H4 (cell line): ENCODE measurements at regions not wholly inside any gene's neighbourhood (a gene's known extent, or its start where the extent isn't known, plus 50 kb on each side); places are given as distances from the start of the nearest gene placed in this dataset.

Experiments
- DNase-seq: peaks from one replicate; pipeline ENCODE4 v3.0.0-alpha.2; 2015; ENCODE audit warnings: low spot score

DNA sequence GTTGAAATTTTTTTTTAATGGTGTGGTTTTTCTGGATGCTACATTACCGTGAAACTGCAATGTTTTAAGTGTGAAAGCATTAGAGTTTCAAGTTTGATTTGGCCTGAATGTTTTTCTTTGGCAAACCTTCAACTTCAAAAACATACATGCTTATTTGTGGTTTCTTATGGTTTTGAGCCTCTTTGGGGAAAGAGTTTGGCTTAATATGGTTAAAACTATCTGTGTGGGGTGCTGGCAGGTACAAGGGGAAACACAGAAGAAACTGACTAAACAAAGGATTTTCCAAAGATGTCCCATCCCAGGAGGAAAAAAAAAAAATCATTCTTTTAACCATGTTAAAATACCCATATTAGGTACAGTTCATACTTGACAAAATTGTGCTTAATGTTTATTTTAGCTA is 121.1 kb downstream of the HGF start:
- no peak for DNase-seq

DNA sequence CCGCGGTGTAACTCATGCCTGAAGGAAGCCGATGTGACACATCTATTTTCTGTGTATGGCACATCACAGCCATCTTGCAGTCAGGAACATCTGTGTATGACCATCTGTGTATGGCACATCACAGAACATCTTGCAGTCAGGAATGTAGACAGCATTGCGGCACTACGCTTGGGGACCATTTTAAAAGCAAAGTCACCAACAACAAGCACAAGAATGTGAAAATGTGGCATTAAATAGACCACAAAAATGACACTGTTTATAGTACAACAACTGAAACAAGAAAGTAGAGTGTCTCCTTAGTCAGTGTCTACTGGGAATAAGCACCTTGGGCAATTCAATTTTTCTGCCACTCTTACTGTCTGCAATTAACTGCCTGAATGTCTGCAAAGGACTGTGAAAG is 124.4 kb downstream of the HGF start:
- DNase-seq = peak; percentile 94

DNA sequence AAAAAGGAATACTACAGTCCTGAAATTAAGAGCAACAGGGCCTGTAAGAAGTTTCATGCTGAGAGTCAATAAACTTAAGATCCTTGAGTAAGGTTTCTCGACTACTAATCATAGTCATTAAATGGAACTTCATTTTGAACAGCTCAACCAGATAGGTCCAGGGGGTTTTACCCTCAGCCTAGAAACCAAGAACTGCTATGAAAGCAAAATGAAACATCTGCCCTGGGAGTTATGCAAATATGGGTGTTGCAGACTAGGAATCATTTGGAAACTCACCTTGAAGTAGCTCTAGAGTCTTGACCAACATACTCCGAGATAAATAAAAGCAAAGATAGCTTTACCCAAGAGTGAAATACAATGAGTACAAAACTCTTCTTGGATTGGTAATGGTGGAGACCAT is 128.0 kb downstream of the HGF start:
- no peak for DNase-seq

DNA sequence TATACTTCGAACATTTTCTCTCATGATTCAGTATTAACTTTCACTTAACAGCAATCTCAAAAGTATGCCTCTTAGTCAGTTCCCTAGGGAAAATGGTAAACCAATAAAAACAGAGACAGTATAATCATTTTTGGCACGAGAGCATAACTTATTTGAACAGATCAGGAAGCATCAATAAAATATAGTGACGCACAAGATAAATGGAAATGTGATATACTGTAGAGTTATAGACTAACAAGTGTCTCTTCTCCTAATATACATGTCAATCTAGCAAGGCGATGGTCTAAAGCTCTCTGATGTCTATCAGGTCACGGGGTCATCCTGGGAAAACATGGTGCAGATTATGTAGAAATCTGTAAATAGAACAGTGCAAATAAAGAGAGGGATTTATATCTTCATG is 131.6 kb downstream of the HGF start:
- DNase-seq = peak; percentile 36

DNA sequence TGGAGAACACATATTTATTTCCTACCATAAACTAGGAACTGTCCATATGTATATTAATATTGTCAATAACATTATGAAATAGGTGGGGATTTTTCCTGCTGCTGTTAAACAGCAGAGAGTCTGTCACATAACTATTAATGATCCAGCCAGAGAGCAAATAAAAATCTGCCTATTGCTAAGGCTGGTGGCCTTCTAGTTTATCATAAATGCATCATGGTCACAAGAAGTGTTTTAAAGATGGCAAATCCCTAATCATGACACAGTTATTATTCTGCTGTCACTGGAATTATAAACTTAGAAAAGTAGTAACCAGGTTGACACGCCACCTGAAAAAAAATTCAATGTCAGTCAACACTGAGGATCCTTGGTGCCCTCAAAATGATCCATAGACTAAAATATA is 132.3 kb downstream of the HGF start:
- no peak for DNase-seq

DNA sequence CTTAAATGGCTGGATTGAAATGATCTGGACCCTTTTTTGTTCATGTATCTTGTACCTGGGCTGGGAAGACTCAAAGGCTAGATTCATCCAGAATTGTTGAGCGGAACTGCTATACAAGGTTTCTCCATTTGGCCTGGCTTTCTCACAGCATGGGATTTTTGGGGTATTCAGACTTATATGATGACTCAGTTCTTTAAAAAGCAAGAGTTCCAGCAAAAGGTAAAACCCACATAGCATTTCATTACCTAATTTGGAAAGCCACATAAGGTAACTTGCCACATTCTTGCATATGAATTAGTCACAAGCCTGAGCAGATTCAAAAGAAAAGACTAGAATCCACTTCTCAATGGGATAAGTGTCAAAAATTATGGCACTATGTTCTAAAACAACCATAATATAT is 137.4 kb downstream of the HGF start:
- DNase-seq = no peak

DNA sequence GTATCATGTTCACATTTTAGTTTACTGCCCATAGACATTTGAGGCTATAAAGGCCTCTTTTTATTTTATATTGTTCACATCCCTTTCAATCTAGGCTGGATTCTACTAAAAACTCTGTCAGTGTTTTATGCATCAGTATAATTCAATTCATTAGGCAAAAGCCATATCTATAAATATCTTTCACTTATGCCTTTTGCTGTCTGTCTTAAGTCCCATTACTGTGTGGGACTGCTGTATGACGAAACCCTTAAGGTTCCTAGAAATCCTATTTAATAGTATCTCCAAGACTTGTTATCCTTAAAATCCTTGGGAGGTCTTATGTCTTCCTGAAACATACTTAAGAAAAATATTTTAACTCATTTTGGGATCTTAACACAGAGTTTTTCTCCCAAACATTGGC is 139.2 kb downstream of the HGF start:
- DNase-seq = no peak

DNA sequence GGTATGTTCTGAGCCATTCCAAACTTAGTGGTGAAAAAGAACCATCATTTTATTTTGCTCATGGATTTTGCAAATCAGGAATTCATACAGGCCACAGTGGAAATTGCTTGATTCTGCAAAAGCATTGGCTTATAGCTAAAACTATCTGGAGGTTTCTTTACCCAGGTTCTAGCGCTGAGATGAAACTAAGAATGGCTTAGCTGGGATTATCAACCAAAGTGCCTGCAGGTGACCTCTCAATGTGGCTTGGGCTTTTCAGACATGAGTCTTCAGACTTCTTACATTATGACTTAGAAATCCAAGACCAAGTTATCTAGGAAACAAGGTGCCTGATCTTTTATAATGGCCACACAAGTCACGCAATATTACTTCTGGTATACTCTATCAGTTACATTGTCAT is 140.1 kb downstream of the HGF start:
- no peak for DNase-seq

DNA sequence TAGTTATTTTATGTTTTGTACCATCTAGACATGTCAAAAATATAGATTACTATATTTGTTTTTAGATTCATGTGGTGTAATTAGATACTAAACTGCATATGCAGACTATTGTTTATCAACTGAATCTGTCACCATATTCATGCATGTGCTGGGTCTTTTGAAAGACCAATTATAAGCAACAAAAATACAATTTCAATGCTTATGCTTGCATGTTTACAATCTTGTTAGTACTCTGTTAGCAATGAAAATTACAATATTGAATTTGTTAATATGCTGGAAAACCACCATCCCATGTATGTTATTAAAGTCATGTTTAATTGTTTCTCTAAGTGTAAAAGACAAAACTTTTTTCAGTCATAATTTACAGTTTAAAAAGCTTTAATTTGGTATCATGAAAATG is 140.9 kb downstream of the HGF start:
- no peak for DNase-seq

DNA sequence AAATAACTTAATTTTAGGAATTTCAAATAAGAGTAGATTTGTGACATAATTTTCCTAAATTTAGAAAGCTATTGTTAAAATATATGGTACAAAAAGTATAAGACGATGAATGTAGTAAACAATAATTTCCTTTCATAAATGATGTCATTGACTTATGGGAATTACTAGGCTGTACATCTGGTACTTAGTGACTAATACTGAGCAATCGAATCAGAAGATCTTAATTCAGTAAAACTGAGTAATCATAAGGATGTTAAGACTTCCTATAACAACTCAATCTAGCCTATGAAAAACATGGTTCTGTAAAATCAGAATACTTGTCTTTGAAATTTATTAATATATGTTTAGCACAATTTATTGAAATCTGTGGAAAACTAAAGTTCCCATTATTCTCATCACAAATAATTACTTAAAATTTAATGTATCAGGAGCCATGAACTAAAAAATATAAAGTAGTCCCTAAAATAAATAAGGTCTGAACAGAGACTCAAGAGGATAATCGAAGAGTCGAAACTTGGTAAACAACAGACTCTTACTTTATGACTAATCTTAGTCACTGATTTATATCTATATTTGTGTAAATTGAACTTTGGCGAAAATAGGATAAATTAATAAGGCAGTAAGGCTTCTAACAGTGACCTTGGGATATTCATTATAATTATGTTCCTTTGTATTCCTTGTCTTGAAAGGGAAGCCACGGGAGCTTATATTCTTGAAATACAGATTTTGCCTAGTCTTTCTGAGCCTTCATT is 142.1 kb downstream of the HGF start:
- no peak for DNase-seq

DNA sequence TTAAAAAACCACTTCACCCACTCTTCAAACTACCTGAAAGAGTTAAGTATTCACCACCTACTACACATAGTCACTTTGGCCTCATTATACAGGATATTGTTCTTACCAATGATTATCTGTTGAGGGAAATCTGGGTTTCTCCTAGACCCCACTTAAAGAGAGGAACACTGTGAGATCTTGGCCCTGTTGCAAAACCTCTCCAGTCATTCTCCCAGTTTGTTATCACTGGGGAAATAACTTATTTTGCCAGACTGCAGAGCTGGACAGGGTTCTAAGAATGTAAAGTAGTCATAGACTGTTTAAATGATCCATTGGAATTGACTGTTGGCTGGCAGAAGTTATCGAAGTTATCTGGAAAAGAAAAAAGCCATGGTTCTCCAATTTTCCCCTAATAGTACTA is 143.8 kb downstream of the HGF start:
- DNase-seq = no peak

DNA sequence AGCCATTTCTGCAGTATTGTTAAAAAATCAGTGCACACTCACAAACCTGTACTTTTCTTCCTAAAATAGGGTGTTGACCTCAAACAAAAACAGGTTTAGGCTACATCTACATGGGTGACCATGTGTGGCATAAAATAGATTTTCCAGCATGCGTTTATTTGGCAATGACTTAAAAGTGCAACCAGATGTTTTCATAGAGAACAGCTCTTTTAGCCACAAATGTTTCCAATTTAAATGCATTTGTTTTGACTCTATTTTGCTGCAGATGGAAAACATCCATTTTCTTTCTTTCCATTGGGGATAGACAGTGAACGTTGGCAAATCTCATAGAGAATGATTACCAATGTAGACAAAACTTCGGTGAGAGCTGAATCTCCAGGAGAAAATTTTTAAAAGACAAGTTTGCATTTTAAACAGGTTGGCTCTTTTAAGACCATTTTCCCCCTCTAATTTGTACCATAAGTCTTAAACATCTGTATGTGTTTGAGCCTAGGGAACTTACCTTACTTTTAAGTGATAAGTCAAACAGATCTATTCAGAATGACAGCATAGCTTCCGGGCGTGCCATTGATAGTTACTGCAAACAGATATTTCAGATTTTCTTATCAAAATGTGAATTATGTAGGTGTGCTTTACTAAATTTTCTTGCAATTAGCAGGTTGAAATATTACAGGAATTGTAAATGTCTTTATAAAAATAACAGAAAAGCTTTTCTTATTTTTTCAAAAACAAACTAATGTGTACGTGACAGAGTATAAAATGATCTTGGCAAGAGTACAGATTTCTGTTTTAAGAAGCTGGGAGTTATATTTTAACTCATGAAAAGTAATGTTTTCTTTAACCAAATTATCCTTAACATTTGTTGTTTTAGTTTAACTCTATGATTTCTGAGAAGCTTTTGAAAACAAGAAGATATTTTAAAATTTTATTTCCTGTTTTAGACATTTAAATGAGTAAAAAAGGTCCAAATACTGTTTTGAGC is 144.9 kb downstream of the HGF start:
- peak; percentile 34 for DNase-seq

DNA sequence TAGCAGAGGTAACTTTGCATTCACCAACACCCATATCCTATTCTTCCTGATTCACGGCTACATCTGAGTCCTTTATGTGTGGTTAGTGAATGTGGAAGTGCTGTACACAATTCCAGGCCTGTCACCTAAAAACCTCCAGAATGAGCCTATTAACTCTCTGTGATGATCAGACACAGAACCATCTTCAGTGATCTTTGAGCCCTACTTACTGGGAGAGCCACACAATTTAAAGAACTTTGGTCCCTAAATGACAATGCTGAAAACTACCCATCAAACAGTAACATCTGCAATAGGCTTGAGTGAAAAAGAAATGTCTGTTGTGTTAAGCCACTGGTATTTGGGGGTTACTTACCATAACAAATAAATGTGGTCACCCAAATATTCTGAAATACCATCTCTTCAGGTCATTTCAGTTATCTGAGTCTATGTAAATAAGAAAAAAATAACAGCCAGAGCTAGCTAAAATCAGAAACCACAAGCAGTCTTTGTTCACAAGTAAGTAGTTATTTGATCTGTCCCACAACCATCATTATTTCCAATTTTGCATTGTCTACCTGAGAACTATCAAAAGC is 145.7 kb downstream of the HGF start:
- DNase-seq = peak; percentile 21

DNA sequence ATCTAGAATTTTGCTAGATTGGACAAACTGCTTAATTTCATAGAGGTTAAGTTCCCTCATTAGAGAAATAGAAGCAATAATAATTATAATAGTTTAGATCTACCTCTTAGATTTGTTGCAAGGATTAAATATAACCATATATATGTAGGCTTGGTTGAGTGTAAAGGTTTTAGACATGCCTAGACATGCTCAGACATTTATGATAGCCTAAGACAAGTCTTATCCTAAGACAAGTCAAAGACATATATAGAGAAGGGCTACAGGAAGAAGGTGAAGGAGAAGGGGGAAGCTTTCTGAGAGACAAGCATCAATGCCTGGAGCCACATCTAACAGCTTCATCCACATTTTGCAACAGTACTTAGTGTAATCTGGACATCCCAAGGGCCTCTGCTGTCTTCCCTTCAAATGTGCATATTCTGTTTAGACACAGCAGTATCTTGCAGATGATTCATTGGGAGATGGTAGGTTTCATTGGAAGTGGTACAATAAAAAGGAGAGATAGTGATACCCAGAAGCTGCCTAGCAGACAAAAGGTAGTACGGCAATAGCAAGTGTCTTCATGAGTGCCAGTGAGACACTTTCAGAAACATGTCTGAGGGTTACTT is 146.5 kb downstream of the HGF start:
- no peak for DNase-seq

DNA sequence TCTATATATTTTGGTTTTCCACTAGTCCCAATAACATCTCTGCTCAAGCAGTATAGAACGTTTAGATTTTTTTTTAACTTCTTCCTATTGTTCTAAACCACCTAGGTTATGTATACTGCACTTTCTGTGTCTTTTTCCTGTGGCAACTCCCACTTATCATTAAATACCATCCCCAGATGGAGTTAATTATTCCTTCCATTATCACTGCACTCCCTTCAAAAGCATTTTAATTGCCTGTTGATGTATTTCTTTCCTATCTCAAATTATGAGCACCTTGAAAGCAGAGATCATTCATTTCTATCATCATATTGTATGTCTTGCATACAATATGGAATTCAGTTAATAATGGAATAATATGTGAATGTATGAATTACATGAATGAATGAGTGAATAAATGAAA is 148.0 kb downstream of the HGF start:
- DNase-seq = no peak

DNA sequence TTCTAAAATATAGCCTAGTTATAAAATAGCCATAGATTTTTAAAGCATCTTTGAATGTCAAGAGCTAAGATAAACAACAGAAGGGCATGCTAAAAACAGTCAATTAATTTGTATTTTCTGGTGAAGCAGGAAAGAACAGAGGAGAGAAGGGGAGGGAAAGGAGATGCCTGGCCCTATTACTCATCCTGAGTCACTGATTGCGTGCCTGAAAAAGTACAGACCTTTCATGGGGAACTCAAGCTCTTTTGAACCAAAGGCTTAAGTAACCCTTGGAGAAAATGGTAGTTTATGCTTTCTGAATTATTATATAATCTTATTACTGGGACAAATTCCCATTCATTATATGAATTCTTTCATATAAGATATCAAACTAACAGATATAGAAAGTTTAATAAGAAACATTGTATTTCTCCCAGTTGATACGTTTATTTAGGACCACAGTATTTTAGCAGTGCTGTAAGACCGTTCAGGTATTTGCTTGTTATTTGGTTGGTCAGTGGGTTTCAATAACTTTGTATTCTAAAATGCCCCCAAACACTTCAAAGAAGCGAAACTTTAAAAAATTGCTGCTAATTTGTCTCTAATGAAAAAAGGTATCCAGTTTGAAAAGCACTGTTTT is 151.3 kb downstream of the HGF start:
- DNase-seq = peak; percentile 86

DNA sequence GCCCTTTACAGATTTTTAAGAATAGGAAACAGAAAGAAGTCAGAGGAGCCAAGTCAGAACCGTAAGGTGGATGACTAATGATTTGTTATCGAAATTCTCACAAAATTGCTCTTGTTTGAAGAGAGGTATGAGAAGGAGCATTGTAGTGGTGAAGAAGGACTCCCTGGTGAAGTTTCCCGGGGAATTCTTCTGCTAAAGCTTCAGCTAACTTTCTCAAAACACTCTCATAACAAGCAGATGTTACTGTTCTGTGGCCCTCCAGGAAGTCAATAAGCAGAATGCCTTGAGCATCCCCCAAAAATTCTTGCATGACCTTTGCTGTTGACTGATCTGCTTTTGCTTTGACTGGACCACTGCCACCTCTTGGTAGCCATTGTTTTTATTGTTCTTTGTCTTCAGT is 152.9 kb downstream of the HGF start:
- DNase-seq = no peak

DNA sequence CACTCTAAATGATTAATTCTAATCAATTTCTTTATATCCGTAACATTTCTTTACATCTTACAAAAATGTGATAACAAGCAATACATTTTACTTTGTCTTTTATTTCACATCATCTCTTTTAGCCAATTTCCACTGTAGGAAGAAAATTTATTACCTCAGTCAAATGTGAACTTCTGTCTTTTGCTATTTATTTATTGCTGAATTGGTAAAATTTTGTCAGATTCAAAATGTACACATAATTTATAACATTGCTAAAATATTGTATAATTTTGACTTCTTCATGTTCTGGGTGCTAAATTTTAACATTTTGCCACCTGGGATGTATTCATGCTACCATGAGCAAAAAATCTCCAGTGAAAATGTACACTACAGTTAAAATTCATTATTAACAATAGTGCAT is 158.0 kb downstream of the HGF start:
- no peak for DNase-seq

DNA sequence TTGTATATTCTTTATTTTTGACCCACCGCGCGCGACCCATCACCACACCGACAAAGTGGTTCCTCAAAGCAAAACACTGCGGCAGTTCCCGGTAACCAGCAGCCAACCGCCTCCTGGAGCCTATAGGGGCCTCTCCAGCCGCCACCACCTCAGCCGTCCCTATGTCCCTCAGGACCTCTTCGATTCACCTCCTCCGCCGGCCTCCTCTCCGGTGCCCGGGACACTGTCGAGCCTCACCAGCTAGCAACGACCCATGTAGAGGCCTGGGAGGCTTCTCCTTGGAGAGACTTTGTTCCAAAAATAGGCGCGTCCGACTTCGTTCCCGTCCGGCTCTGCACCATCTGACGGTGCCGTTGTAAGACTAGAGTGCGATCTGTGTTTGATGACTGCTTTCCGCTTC is 158.8 kb downstream of the HGF start:
- no peak for DNase-seq

DNA sequence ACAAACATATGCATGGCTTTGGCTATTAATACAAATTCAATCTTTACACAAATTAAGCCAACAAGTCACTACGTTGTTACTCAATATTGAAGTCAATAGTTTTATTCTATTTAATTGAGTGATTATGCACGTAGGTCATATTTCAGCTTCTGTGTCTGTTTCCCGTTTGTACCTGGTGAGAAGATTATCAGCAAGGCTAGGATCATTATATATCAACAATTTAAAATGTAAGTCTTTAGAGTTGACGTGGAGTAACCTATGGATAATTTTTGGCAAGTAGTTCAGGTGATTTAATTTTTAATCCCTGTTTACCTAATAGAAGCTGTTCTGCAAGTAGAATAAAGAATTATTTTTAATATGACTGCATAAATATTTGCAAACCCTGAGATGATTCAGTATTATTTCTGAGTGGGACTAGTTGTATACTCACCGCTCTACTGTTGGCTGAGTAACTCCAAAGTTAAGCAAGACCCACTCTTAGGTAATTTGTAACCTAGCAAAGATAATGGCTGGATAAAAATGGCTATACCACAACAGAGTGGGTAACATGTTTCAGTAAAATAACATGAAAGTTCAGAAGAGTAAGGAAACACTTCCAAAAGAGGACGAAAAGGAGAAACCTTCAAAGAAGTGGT is 161.0 kb downstream of the HGF start:
- DNase-seq = no peak

DNA sequence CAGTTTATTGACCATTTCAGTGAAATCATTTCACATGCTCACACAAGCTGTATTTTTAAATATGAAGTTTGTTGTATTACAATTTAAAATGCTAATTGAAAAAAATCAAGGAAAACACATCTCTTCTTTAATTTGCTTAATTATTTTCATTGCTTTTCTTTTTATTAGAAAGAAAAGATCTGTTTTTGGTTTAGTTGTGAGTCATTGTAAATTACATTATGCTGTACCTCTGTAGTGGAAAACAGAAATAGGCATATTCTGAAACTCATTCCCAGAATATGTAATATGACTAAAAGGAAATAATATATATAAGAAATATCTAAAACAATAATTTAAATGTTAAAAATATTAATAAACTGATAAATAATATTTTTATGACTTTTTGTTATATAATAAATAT is 161.9 kb downstream of the HGF start:
- no peak for DNase-seq
